ENCODE measurements at regions not wholly inside any gene's neighbourhood (a gene's known extent, or its start where the extent isn't known, plus 50 kb on each side); places are given as distances from the start of the nearest gene placed in this dataset.
"Not testable (repeated sequence)": the region's sequence is repeated elsewhere in the genome, so short reads cannot be mapped to it uniquely, and the experiment has no call there.

DNA sequence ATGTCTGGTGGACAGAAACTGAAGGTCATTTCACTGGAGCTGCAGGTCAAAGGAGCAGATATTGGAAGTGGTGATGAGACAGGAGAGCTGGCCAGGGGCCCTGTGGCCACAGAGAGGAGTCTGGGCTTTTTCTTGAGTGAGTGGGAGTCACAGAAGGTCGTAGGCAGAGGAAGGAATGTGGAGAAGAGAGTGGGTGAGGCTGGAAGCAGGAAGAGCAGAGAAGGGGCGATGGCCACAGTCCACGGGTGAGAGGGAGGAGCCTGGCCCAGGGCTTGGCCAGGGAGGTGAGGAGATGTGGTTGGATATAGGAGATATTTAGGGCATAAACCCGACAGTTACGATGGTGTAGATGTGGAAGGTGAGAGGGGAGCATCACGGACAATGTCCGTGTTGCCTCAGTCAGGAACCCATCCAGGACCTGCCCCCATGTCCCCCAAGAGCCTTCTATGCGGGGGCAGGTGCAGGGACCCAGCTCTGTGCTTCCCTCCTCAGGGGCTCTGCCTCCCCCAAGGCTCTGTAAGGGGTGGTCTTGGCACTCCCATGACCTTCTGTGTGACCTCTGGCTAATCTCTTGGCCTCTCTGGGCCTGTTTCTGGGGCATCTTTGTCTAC is 150.5 kb upstream of the PTPN1 start:
- H3K27ac ChIP-seq: no peak overlapping the region
- no peak for DNase-seq
- ChIA-PET CTCF (no interaction called here), POLR2A (ENCODE audit: unreplicated experiment) (no interaction called here)
- no peaks in the 10 kb centered on the region for H4K20me1 ChIP-seq (ENCODE audit: insufficient read depth)
- no peak overlapping the region for H2AFZ ChIP-seq
- peaks cover 34% of the 10 kb centered on the region for H3K4me1 ChIP-seq (replicated peaks; ENCODE audit: insufficient read depth)
- H3K36me3 ChIP-seq (ENCODE audit: low read depth): no peaks in the 10 kb centered on the region
- TF ChIP-seq, protein P1, sequence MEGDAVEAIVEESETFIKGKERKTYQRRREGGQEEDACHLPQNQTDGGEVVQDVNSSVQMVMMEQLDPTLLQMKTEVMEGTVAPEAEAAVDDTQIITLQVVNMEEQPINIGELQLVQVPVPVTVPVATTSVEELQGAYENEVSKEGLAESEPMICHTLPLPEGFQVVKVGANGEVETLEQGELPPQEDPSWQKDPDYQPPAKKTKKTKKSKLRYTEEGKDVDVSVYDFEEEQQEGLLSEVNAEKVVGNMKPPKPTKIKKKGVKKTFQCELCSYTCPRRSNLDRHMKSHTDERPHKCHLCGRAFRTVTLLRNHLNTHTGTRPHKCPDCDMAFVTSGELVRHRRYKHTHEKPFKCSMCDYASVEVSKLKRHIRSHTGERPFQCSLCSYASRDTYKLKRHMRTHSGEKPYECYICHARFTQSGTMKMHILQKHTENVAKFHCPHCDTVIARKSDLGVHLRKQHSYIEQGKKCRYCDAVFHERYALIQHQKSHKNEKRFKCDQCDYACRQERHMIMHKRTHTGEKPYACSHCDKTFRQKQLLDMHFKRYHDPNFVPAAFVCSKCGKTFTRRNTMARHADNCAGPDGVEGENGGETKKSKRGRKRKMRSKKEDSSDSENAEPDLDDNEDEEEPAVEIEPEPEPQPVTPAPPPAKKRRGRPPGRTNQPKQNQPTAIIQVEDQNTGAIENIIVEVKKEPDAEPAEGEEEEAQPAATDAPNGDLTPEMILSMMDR (conservative IDR thresholded peaks at IDR 0.05): no peak
- no peak for TF ChIP-seq EZH2 (IDR thresholded peaks at IDR 0.05; ENCODE audit: low read depth)
- H3K4me2 ChIP-seq: peak overlapping the region; percentile 43
- no peaks in the 10 kb centered on the region for H3K9me2 ChIP-seq (ENCODE audit: insufficient read depth)
- H3K79me2 ChIP-seq (ENCODE audit: low read depth): no peaks in the 10 kb centered on the region
- H3K9me3 ChIP-seq (ENCODE audit: insufficient read depth, low read depth): no peaks in the 10 kb centered on the region
- H3F3A ChIP-seq (ENCODE audit: insufficient read depth, low read depth): peaks cover 37% of the 10 kb centered on the region
- intact Hi-C loops (cut with micrococcal nuclease; ENCODE audit: unreplicated experiment): loop anchor here (2.0 kb wide), 1 partner anchor 63 kb away; no protein-coding TSS in a partner anchor
- no peaks in the 10 kb centered on the region for H3K27me3 ChIP-seq (ENCODE audit: insufficient read depth, low read depth)
- no peak overlapping the region for H3K4me3 ChIP-seq
- no TSS peak for BruUV-seq (replicated peaks)

- peak overlapping the region; percentile 43 for H3K4me2 ChIP-seq
- H3K27ac ChIP-seq: no peak overlapping the region
- peaks cover 32% of the 10 kb centered on the region; the same call in 1 of the 2 replicates for H3F3A ChIP-seq (ENCODE audit: insufficient read depth, low read depth)
- peak; percentile 73 to 86 for DNase-seq
- H3K27me3 ChIP-seq (ENCODE audit: insufficient read depth, low read depth): no peaks in the 10 kb centered on the region
- ChIA-PET POLR2A (ENCODE audit: unreplicated experiment) (no interaction called here), CTCF (no interaction called here)
- TF ChIP-seq EZH2 (IDR thresholded peaks at IDR 0.05; ENCODE audit: low read depth): no peak
- TF ChIP-seq, protein P1 (conservative IDR thresholded peaks at IDR 0.05): no peak
- H3K9me2 ChIP-seq (ENCODE audit: insufficient read depth): no peaks in the 10 kb centered on the region
- peaks cover 29% of the 10 kb centered on the region for H3K4me1 ChIP-seq (replicated peaks; ENCODE audit: insufficient read depth)
- no peaks in the 10 kb centered on the region for H3K36me3 ChIP-seq (ENCODE audit: low read depth)
- H3K4me3 ChIP-seq: no peak overlapping the region
- H3K9me3 ChIP-seq (ENCODE audit: insufficient read depth, low read depth): no peaks in the 10 kb centered on the region
- intact Hi-C loops (cut with micrococcal nuclease; ENCODE audit: unreplicated experiment): loop anchor here (2.0 kb wide), 1 partner anchor 63 kb away; no protein-coding TSS in a partner anchor
- no peaks in the 10 kb centered on the region for H4K20me1 ChIP-seq (ENCODE audit: insufficient read depth)
- no peak overlapping the region for H2AFZ ChIP-seq
- no TSS peak for BruUV-seq (replicated peaks)
- H3K79me2 ChIP-seq (ENCODE audit: low read depth): no peaks in the 10 kb centered on the region
Measured at GRCh38 chr20:50360218-50360672, 149.9 kb upstream of the PTPN1 start.

- peaks cover 27% of the 10 kb centered on the region for H3K4me1 ChIP-seq (replicated peaks; ENCODE audit: insufficient read depth)
- H3K4me3 ChIP-seq: no peak overlapping the region
- H3K9me3 ChIP-seq (ENCODE audit: insufficient read depth, low read depth): no peaks in the 10 kb centered on the region
- DNase-seq: no peak
- no peaks in the 10 kb centered on the region for H3K79me2 ChIP-seq (ENCODE audit: low read depth)
- peaks cover 30% of the 10 kb centered on the region; the same call in 1 of the 2 replicates for H3F3A ChIP-seq (ENCODE audit: insufficient read depth, low read depth)
- ChIA-PET CTCF (no interaction called here), POLR2A (ENCODE audit: unreplicated experiment) (no interaction called here)
- H3K9me2 ChIP-seq (ENCODE audit: insufficient read depth): no peaks in the 10 kb centered on the region
- no peak overlapping the region for H2AFZ ChIP-seq
- peak overlapping the region; percentile 43 for H3K4me2 ChIP-seq
- intact Hi-C loops (cut with micrococcal nuclease; ENCODE audit: unreplicated experiment): loop anchor here (2.0 kb wide), 1 partner anchor 62 kb away; no protein-coding TSS in a partner anchor
- BruUV-seq (replicated peaks): no TSS peak
- no peaks in the 10 kb centered on the region for H3K36me3 ChIP-seq (ENCODE audit: low read depth)
- H3K27me3 ChIP-seq (ENCODE audit: insufficient read depth, low read depth): no peaks in the 10 kb centered on the region
- no peak overlapping the region for H3K27ac ChIP-seq
- no peak for TF ChIP-seq EZH2 (IDR thresholded peaks at IDR 0.05; ENCODE audit: low read depth)
- TF ChIP-seq, protein P1 (conservative IDR thresholded peaks at IDR 0.05): no peak
- H4K20me1 ChIP-seq (ENCODE audit: insufficient read depth): no peaks in the 10 kb centered on the region
Measured at GRCh38 chr20:50360921-50361320, 149.3 kb upstream of the PTPN1 start.

GRCh38 chr20:50362177-50362576 is 148.0 kb upstream of the PTPN1 start:
- H3K27me3 ChIP-seq (ENCODE audit: insufficient read depth, low read depth); H3K79me2 ChIP-seq (ENCODE audit: low read depth); intact Hi-C loops (cut with micrococcal nuclease; ENCODE audit: unreplicated experiment); H3K4me2 ChIP-seq; H4K20me1 ChIP-seq (ENCODE audit: insufficient read depth); DNase-seq; H3K4me3 ChIP-seq; H3K36me3 ChIP-seq (ENCODE audit: low read depth); H3K9me2 ChIP-seq (ENCODE audit: insufficient read depth); CTCF ChIA-PET; BruUV-seq (replicated peaks); H3K27ac ChIP-seq; POLR2A ChIA-PET (ENCODE audit: unreplicated experiment); H2AFZ ChIP-seq; H3K9me3 ChIP-seq (ENCODE audit: insufficient read depth, low read depth): not testable (repeated sequence)
- Histone ChIP-seq H3K4me1 (replicated peaks; ENCODE audit: insufficient read depth) (peaks cover 40% of the 10 kb centered on the region), H3F3A (ENCODE audit: insufficient read depth, low read depth) (peaks cover 37% of the 10 kb centered on the region; the same call in 1 of the 2 replicates)

Data from PC-9 (cell line).